ENCODE measurements at regions not wholly inside any gene's neighbourhood (a gene's known extent, or its start where the extent isn't known, plus 50 kb on each side); places are given as distances from the start of the nearest gene placed in this dataset.

- no peaks in the 10 kb centered on the region for H3K9me3 ChIP-seq
- no peak for ATAC-seq
- no peak for TF ChIP-seq POLR2A (IDR thresholded peaks at IDR 0.05)
- TF ChIP-seq, protein P1, sequence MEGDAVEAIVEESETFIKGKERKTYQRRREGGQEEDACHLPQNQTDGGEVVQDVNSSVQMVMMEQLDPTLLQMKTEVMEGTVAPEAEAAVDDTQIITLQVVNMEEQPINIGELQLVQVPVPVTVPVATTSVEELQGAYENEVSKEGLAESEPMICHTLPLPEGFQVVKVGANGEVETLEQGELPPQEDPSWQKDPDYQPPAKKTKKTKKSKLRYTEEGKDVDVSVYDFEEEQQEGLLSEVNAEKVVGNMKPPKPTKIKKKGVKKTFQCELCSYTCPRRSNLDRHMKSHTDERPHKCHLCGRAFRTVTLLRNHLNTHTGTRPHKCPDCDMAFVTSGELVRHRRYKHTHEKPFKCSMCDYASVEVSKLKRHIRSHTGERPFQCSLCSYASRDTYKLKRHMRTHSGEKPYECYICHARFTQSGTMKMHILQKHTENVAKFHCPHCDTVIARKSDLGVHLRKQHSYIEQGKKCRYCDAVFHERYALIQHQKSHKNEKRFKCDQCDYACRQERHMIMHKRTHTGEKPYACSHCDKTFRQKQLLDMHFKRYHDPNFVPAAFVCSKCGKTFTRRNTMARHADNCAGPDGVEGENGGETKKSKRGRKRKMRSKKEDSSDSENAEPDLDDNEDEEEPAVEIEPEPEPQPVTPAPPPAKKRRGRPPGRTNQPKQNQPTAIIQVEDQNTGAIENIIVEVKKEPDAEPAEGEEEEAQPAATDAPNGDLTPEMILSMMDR (IDR thresholded peaks at IDR 0.05 in 4 of 5, conservative IDR thresholded peaks at IDR 0.05 in 1 of 5): no peak
- DNase-seq: no peak
- no peaks in the 10 kb centered on the region for H3K36me3 ChIP-seq
- no peaks in the 10 kb centered on the region for H3K27me3 ChIP-seq
- intact Hi-C loops (cut with DNase I; ENCODE audit: low total_unique reads): no loop called here
- H3K27ac ChIP-seq: no peak overlapping the region
- no peak overlapping the region for H3K4me3 ChIP-seq
- in situ Hi-C loops (cut with MboI; ENCODE audit: low sequenced_read_pairs in 4 of 4): no loop called here
- H3K4me1 ChIP-seq: peaks cover 0 to 18% of the 10 kb centered on the region in 2 donors
These were observed 411.4 kb upstream of the SGCD start for GRCh38 chr5:155915601-155916000.

DNA sequence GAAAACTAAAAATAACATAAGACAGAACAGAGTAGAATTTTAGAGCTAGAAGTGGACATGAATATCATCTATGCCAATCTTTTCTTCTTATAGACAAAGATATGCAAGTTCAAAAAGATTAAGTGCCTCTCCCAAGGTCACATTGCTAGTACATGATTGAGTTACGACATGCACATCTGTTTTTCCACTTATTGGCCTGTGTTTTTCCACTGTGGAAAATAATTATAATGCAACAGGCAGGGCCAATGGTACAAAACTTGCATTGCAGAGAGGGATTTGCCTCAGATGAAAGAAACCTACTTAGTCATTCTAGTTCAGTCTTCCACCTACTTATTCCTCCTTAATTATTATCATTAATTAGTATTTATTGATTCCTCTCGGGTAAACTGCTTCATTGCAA lies 407.8 kb upstream of the SGCD start:
- H3K27me3 ChIP-seq: no peaks in the 10 kb centered on the region
- intact Hi-C loops (cut with DNase I; ENCODE audit: low total_unique reads) (no loop called here), in situ Hi-C loops (cut with MboI; ENCODE audit: low sequenced_read_pairs in 4 of 4) (no loop called here)
- no peak for ATAC-seq
- no peak for TF ChIP-seq POLR2A (IDR thresholded peaks at IDR 0.05)
- TF ChIP-seq, protein P1 (IDR thresholded peaks at IDR 0.05 in 4 of 5, conservative IDR thresholded peaks at IDR 0.05 in 1 of 5): no peak
- DNase-seq: no peak
- peaks cover 0 to 18% of the 10 kb centered on the region in 2 donors for H3K4me1 ChIP-seq
- no peak overlapping the region for H3K27ac ChIP-seq
- H3K36me3 ChIP-seq: no peaks in the 10 kb centered on the region
- no peak overlapping the region for H3K4me3 ChIP-seq
- no peaks in the 10 kb centered on the region for H3K9me3 ChIP-seq

DNA sequence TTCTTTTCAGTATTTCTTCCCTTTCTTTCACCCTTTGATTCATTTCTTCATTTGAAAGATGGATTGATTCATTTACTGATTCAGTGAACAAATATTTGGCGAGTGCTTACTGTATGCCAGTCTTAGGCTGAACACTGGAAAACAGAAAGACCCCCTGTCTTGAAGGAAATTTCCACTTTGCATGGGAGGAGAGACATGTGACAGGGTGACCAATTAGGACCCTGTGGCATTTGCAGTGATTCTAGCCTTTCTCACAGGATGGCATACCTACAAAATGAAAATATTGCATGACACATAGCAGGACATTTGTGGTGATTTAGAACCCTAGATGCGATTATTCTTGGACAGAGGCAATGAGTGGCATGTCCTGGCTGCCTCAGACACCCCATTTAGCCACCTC lies 407.2 kb upstream of the SGCD start:
- DNase-seq: no peak
- intact Hi-C loops (cut with DNase I; ENCODE audit: low total_unique reads): no loop called here
- Histone ChIP-seq H3K4me1 (peaks cover 0 to 18% of the 10 kb centered on the region in 2 donors), H3K9me3 (no peaks in the 10 kb centered on the region), H3K27me3 (no peaks in the 10 kb centered on the region), H3K27ac (no peak overlapping the region), H3K36me3 (no peaks in the 10 kb centered on the region), H3K4me3 (no peak overlapping the region)
- ATAC-seq: no peak
- in situ Hi-C loops (cut with MboI; ENCODE audit: low sequenced_read_pairs in 4 of 4): no loop called here
- TF ChIP-seq POLR2A (IDR thresholded peaks at IDR 0.05): no peak
- TF ChIP-seq, protein P1 (IDR thresholded peaks at IDR 0.05 in 4 of 5, conservative IDR thresholded peaks at IDR 0.05 in 1 of 5): no peak

DNA sequence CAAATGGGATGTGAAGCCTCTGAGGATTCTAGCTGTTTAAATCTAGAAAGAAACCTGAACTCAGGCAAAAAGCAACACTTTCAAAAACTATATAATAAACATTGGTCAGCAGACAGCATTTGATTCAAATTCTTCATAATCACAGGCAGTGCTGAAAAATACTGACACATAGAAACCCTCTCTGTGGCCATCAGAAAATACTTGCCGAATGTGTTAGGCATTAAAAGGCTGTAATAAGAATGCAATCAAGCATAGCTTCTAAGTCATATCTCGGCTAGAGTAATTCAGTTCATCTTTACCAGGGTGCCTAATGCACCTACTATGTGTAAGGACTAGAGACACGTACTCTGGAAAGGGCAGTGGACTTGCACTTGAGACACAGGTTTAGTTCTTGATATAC lies 405.3 kb upstream of the SGCD start:
- intact Hi-C loops (cut with DNase I; ENCODE audit: low total_unique reads) (no loop called here), in situ Hi-C loops (cut with MboI; ENCODE audit: low sequenced_read_pairs in 4 of 4) (no loop called here)
- DNase-seq: no peak
- Histone ChIP-seq H3K36me3 (no peaks in the 10 kb centered on the region), H3K4me3 (no peak overlapping the region), H3K4me1 (peaks cover 0 to 18% of the 10 kb centered on the region in 2 donors), H3K9me3 (no peaks in the 10 kb centered on the region), H3K27ac (no peak overlapping the region), H3K27me3 (no peaks in the 10 kb centered on the region)
- ATAC-seq: no peak
- TF ChIP-seq, protein P1 (IDR thresholded peaks at IDR 0.05 in 4 of 5, conservative IDR thresholded peaks at IDR 0.05 in 1 of 5): no peak
- TF ChIP-seq POLR2A (IDR thresholded peaks at IDR 0.05): no peak

DNA sequence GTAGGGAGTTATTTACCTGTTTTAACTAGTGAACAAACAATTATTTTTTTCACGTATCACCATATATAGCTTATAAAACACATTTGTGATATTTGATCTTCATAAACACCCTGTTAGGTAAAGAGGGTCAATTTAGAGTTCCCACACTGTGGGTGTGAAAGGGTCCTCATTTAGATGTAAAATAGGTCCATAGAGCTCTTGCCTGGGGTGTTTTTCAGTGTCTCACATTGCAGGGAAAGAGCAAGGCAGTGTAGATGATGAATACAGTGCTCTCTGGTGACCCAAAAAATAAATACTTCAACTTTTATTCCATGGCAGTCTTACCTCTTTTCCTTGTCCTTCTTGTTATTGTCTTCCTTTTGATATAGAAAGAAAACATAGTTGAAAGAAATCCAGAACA lies 403.2 kb upstream of the SGCD start:
- Histone ChIP-seq H3K36me3 (no peaks in the 10 kb centered on the region), H3K27ac (no peak overlapping the region), H3K27me3 (no peaks in the 10 kb centered on the region), H3K9me3 (no peaks in the 10 kb centered on the region), H3K4me3 (no peak overlapping the region), H3K4me1 (peaks cover 0 to 9% of the 10 kb centered on the region in 2 donors)
- DNase-seq (no peak), ATAC-seq (no peak)
- intact Hi-C loops (cut with DNase I; ENCODE audit: low total_unique reads): no loop called here
- in situ Hi-C loops (cut with MboI; ENCODE audit: low sequenced_read_pairs in 4 of 4): no loop called here
- TF ChIP-seq, protein P1 (IDR thresholded peaks at IDR 0.05 in 4 of 5, conservative IDR thresholded peaks at IDR 0.05 in 1 of 5): no peak
- no peak for TF ChIP-seq POLR2A (IDR thresholded peaks at IDR 0.05)

All from gastrocnemius medialis (tissue), 4 donors.